ENCODE measurements at regions not wholly inside any gene's neighbourhood (a gene's known extent, or its start where the extent isn't known, plus 50 kb on each side); places are given as distances from the start of the nearest gene placed in this dataset.

DNA sequence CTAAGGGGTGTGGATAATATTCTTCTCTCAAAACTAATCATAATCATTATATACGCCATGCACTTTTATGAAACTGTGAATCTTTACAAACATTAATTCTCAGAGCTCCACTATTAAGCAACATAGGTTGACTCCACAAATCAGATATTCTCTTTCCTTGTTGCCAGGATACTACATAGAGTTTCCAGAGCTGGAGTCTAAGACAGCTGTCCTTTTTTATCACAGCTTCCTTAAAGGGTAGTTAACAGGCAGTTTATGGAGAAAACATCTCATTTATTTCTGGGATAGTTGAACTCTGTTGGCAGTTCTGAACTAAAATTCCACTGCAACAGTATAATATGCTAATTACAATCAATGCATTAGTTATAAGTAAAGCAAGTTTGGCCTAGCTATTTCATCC lies 152.1 kb upstream of the PPP1R2C start:
- DNase-seq, result no peak
- no peak for TF ChIP-seq GATA1 (IDR thresholded peaks at IDR 0.05; ENCODE audit: low read depth, low read length)

DNA sequence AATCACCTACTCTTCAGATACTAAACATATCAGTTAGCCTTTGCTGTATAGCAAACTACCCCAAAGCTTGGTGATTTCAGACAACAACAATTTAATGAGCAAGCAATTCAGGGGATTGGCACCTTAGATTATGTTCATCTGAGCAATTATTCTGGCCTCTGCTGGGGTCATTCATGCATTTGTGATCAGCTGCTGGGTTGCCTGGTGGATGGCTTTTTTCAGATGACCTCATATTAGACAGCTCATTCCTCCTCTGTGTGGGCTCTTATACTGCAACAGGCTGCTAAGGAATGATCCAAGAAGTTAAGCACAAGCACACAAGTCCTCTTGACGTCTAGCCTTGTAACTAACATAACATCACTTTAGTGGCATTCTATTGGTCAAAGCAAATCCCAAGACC lies 153.0 kb upstream of the PPP1R2C start:
- no peak for DNase-seq
- TF ChIP-seq GATA1 (IDR thresholded peaks at IDR 0.05; ENCODE audit: low read depth, low read length), result no peak
- TF ChIP-seq POLR2A (IDR thresholded peaks at IDR 0.05; ENCODE audit: low read length), result no peak

DNA sequence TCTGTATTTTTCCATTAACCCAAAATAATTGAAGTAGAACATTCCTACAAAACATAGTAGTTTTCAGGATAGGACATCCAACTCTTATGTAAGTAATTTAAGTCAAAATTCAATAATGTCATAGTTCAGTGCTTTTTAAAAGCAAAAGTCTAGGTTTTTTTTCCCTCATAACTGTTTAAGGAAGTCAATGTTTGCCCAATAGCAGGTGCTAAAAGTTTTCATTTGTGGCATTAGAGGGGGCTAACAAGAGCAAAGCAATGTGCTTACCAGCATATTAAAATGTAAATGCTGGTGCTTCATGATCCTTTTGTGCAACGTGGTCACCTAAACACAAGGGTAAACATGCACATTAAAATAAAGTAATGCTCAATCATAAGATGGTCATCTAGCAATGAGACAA lies 155.2 kb upstream of the PPP1R2C start:
- DNase-seq, result no peak
- TF ChIP-seq POLR2A (IDR thresholded peaks at IDR 0.05; ENCODE audit: low read length) (no peak), GATA1 (IDR thresholded peaks at IDR 0.05; ENCODE audit: low read depth, low read length) (no peak)

DNA sequence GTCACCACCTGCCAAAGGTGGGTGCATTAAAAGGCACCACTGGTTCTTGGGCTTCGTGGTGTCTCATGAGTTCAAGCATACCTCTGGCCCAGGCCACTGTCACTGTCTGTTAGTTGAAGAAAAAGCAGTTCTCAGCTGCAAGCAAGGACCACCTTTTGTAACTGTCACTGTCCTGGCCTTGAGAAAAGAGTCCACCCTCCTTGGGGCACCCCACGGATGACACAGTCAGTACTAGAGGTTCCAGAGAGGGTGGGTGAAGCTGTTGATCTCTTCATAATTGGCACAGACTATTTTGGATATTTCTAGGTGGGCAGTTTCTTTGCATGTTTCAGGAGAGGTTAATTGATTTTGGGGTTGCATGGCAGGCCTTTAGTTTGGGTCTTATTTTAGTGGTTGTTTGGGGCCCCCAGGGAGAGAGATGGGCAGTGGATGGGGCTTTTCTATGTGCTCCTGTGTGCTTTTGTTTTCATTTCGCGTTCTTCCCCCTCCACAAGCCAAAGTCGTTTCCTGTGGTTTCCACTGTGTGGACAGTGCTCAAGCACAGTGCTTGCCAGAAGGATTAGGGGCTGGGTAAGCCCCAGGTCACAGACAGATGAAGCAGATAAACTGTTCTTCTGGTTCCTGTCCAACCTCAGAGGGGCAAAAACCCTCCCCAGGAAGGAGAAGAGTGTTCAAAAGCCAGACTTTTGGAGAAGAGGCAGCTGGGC lies 156.2 kb upstream of the PPP1R2C start:
- DNase-seq, result no peak

DNA sequence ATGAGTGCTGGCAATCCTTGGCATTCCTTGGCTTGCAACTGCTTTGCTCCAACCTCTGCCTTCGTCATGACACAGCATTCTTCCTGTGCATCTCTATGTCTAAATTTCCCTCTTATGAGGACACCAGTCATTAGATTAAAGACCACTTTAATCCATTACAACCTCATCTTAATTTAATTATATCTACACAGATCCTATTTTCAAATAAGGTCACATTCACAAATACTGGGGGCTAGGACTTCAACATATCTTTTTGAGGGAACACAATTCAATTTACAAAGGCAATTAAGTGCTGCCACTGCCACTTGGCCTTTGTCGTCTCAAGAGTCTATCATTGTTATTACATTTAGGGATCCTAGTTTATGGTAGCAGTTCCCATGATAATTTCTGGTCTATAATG lies 163.7 kb upstream of the PPP1R2C start:
- no peak for DNase-seq
- TF ChIP-seq POLR2A (IDR thresholded peaks at IDR 0.05; ENCODE audit: low read length), result no peak
- no peak for TF ChIP-seq GATA1 (IDR thresholded peaks at IDR 0.05; ENCODE audit: low read depth, low read length)

More for the DNA sequence above, 156.2 kb upstream of the PPP1R2C start:
- TF ChIP-seq POLR2A (IDR thresholded peaks at IDR 0.05; ENCODE audit: low read length), result no peak
- TF ChIP-seq GATA1 (IDR thresholded peaks at IDR 0.05; ENCODE audit: low read depth, low read length), result no peak

DNA sequence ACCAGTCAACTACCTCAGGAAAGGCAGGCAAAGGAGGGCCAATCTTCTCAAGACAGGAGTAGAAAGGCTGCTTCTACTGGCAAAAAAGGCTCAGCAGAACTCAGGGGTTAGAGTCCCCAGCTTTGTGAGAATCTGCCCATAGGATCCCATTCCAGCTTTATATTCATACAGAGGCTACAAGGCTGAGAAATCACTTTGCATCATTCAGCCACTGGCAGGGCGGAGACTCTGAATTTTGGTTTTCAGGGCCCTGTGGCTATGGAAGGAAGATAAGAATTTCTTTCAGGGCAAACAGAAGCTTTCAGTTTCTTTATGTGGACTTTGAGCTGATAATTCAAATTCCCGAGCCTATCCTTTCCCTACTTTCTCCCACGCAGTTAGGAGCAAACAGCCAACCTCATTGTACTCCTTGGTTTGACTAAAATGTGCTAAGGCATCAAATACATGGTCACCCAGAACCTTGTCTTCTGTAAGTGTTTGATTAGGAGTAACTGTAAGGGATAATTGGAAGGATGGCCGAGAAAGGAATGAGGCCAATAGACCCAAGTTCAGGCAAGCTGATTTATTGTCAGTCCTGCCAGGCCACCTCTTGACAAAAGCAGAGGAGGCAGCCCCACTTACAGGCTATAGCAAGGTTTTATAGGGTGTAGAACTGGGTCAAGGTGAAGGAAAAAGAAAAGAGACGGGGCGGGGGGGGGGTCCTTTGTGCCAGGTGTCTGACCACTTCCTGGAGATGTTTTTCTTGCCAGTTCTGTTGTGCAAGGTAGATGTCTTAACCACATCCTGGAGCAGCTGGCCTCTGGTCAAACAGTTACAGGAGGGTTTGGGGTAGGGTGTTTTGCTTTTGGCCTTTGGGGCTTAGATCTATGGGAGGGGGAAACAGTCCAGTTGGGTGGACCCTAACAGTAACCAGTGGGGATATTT lies 165.3 kb upstream of the PPP1R2C start:
- no peak for DNase-seq
- TF ChIP-seq POLR2A (IDR thresholded peaks at IDR 0.05; ENCODE audit: low read length) (no peak), GATA1 (IDR thresholded peaks at IDR 0.05; ENCODE audit: low read depth, low read length) (no peak)

DNA sequence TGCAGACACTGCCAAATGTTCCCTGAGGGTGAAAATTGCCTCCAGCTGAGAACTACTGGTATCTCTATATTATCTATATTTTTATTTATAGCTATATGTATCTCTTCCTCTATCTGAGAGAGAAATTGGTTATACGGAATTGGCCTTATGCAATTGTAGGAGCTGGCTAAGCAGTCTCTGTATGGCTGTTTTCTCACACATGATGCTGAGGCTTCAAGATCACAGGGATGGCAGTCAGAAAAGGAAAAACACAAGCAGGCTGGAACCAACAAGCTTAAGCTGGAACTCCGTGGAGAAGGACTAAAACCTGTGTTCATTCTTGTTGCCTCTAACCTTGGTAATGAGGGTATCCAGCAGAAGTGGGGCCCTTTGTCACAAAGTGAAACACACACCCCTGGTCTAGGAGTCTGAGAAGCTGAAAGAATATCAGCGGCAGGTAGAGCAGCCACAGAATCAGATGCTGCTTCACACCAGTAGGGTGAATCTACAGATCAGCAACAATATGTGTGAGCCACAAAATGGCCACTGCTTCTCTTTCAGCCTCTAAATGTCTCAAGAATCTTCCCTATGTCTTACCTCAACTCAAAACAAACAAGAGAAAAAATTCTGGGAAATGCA lies 166.5 kb upstream of the PPP1R2C start:
- no peak for TF ChIP-seq GATA1 (IDR thresholded peaks at IDR 0.05; ENCODE audit: low read depth, low read length)
- TF ChIP-seq POLR2A (IDR thresholded peaks at IDR 0.05; ENCODE audit: low read length), result no peak
- DNase-seq, result no peak

DNA sequence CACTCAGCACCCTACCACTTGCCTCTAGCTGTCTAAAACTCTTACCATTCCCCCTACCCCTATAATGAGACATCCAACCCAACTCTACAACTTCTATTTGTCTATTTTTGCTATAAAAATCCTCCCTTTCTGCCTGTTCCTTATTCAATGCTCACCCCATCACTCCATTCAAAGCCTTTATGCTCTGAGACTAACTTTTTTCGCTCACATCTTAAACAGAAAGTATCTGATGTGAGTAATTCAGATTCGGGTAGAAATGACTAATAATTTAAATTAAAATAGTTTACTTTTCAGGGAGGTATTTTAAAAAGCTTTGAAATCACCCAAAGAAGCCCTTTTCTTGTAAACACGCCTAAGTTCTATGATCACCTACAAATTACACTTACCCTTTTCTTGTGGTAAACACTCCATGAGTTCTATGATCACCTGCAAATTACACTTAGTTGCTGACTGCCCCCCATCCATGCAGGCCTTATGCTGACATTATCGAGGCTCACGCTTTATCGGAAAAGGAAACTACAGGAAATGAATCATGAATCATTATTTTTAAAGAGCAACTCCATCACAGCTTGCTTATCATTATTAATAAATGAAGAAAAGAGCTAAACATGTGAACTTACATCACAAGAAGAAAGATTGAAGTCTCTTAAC lies 168.7 kb upstream of the PPP1R2C start:
- no peak for TF ChIP-seq POLR2A (IDR thresholded peaks at IDR 0.05; ENCODE audit: low read length)
- no peak for TF ChIP-seq GATA1 (IDR thresholded peaks at IDR 0.05; ENCODE audit: low read depth, low read length)
- DNase-seq, result no peak

DNA sequence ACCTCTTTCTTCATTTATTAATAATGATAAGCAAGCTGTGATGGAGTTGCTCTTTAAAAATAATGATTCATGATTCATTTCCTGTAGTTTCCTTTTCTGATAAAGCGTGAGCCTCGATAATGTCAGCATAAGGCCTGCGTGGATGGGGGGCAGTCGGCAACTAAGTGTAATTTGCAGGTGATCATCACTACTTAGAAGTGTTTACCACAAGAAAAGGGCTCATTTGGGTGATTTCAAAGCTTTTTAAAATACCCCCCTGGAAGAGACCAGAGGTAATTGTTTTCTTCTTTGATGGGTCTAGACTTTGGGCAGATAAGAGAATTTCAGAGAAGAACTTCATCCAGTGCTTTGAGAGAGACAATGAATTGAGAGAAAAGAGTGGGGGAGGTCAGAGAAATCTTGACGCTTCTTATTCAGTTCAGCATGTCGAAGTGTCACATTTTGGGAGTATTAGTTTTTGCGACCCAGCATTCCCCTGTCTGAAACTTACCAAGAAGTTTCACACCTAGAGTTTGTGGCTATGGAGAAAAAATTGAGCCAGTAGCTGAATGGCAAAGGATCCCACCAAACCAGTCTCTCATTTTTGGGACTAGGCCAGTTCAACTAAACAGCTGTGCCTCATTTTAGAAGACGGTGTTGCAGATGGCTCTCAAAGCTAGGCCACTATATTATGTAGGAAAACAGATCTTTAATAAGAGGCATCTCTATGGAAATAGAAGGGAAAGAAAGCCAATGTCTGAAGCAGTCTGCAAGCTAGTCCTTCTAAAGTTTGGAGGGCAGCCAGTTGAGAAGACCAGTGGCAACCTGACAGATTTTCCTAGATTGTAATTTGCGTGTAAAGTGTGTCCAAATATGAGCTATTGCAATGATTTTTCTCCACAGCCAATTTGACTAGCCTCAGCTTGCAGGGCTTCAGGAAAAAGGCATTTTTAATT lies 171.0 kb upstream of the PPP1R2C start:
- no peak for DNase-seq
- TF ChIP-seq POLR2A (IDR thresholded peaks at IDR 0.05; ENCODE audit: low read length) (no peak), GATA1 (IDR thresholded peaks at IDR 0.05; ENCODE audit: low read depth, low read length) (no peak)

DNA sequence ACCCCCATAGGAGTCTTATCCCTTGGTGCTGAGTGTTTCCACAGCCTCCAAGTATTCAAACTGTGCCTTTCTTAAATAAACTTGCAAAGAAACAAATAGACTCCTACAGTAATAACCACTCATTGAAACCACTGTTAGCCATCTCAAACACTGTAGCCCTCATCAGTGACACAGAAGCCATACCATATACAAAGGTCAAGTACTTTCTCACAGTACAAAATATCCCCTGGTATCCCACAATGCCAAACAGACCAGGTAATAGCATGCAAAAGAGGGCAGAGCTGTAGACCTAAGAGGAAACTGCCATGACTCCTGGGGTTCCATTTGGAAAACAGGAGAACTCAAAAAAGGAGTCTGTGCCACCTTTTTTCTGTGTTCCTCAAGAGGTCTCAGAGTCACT lies 173.8 kb upstream of the PPP1R2C start:
- no peak for DNase-seq
- no peak for TF ChIP-seq GATA1 (IDR thresholded peaks at IDR 0.05; ENCODE audit: low read depth, low read length)

DNA sequence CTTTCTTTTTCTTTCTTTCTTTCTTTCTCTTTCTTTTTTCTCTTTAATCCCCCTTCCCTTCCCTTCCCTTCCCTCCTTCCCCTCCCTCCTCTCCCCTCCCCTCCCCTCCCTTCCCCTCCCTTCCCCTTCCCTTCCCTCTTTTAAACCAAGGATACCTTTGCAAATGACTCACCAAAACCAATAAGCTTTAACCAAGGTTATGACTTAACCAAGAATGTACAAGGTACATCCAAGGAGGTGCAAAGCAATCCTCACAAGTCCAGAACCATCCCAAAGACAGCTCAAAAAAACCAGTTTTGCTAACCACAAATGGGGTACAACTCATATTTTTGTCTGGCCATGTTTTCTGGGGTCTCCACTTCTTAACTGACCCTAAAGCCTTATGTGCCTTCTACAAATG lies 174.7 kb upstream of the PPP1R2C start:
- no peak for DNase-seq
- TF ChIP-seq POLR2A (IDR thresholded peaks at IDR 0.05; ENCODE audit: low read length), result no peak
- TF ChIP-seq GATA1 (IDR thresholded peaks at IDR 0.05; ENCODE audit: low read depth, low read length), result no peak

DNA sequence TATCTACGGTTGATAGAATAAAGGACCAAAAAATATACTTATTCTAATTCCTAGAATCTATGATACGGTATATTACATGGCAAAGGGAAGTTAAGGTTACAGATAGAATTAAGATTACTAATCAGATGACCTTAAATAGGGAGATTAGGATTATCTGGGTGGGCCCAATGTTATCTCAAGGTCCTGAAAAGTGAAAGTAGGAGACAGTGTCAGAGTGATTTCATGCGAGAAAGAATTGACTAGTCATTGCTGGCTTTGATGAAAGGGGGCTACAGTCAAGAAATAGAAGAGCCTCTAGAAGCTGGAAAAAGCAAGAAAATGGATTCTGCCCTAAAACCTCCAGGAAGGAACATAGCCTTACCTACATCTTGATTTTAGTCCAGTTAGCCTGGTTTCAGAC lies 176.9 kb upstream of the PPP1R2C start:
- DNase-seq, result peak in 1 of 2 experiments; percentile 2
- TF ChIP-seq GATA1 (IDR thresholded peaks at IDR 0.05; ENCODE audit: low read depth, low read length) (no peak), POLR2A (IDR thresholded peaks at IDR 0.05; ENCODE audit: low read length) (no peak)

DNA sequence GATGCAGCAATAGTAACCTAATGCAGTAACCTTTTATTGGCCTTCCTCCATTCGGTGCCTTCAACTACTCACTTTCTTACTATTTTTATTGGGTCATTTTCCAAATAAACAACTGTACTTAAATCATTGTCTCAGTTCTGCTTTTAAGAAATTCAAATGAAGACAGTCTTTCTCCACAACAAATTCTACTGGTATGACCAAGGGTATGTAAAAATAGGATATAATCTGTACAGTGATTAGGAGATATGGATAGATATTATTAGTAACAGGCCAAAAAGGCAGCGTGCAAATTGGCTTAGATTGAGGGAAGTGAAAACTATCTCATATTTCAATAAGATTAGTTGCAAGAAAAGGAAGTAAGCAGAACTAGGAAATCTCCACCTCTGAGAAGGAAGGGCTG lies 177.4 kb upstream of the PPP1R2C start:
- no peak for TF ChIP-seq GATA1 (IDR thresholded peaks at IDR 0.05; ENCODE audit: low read depth, low read length)
- no peak for TF ChIP-seq POLR2A (IDR thresholded peaks at IDR 0.05; ENCODE audit: low read length)
- no peak for DNase-seq

All from erythroblast (primary cell).